HG02938 (cell line): ENCODE measurements at regions not wholly inside any gene's neighbourhood (a gene's known extent, or its start where the extent isn't known, plus 50 kb on each side); places are given as distances from the start of the nearest gene placed in this dataset.

Experiments used
- ATAC-seq: cut with Tn5 transposase; IDR thresholded peaks from one replicate; pipeline ENCODE4 v1.9.1; 2021; ENCODE audit warnings: mild to moderate bottlenecking, moderate library complexity; ENCODE audit not compliant: unreplicated experiment

- no peak for ATAC-seq
These were observed 320.1 kb upstream of the CWC22 start for GRCh38 chr2:180327185-180327584.

DNA sequence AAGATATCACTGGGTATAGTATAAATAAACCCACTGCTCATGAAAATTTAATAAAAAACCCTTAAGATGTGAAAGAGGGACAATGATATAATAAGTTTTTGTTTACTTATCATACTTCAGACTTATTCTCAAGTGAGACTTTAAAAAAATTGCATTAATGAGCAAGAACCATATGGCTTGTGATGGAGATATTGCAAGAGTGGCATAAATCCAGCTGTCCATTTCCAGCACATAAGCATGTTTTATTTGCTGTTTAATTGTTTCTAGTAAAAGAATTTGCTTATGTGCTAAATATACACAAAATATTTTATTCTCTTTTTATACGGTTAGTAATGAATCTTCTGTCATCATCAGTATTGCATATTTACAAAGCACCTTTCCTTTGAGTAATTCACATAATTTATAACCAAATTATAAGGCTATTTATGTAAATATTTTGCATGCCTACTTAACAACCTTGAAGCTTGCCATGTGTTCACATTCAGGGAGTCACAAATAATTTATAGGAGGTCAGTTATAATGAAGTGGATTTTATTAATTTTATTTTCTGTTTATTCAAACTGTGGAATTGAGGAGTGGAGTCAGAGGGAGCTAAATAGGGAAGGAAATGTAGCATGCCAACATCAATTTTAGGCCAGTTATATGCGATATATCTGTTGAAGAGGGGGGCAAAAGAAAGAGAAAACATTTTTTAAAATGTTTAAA, 318.5 kb upstream of the CWC22 start:
- no peak for ATAC-seq

DNA sequence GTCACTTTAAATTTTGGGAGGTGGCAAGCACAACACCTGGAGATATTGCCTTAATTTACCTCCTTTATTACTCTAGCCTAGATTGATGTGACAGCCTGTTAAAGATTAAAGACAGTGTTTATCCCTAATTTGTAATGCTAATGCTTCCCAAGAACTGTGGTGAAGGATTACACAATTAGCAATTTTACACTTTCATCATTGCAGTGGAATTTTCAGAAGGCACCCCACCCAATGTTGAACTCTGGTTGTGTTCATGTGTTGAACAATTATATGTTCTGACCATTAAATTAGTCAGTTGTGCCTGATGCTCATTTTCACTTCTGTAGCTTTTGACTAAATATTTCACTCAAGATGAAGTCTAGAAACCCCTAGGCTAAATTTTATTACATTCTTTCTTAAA, 317.1 kb upstream of the CWC22 start:
- ATAC-seq: no peak

GRCh38 chr2:180322781-180323180, 315.7 kb upstream of the CWC22 start:
- no peak for ATAC-seq

- ATAC-seq: peak; percentile 94
These were observed 312.7 kb upstream of the CWC22 start for GRCh38 chr2:180319586-180320405.

GRCh38 chr2:180314086-180314485, 307.0 kb upstream of the CWC22 start:
- ATAC-seq: no peak

- ATAC-seq: no peak
These were observed 305.4 kb upstream of the CWC22 start for GRCh38 chr2:180312542-180312941.

DNA sequence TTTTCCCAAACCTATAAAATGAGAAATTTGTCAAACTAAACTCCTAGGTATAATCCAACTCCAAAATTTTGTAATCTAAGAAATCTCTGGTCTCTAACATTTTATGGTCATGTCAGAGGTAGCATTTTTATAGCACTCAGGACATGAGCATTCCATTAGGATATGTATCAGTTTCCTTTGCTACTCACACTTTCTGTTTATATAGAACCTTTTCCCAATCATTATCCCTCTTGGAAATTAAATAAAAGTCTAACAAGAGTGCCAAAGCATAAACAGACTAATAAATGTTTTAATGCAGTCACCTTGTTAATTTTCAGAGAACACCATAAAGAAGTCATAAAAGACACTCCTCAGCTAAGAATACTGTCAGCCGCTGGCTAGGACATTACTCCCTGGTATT, 300.0 kb upstream of the CWC22 start:
- no peak for ATAC-seq

DNA sequence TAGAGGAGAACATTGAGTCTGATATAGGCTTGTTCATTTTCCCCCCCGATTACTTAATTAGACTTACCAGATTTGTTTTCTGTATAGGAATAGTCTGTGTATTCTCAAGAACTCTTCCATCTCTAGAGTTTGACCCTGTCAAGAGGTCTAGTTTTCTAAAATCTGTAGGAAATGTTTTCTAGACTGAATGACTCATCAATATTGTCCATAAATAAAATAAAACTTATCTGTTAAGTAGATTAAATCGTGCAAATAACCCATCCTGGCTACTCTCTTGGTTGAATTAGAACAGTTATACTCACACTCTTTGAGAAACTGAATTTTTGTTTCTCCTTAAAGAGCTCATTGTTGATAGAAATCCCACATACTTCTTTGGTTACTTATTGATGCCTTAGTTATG, 299.2 kb upstream of the CWC22 start:
- no peak for ATAC-seq

- no peak for ATAC-seq
These were observed 284.7 kb upstream of the CWC22 start for GRCh38 chr2:180291552-180292421.

DNA sequence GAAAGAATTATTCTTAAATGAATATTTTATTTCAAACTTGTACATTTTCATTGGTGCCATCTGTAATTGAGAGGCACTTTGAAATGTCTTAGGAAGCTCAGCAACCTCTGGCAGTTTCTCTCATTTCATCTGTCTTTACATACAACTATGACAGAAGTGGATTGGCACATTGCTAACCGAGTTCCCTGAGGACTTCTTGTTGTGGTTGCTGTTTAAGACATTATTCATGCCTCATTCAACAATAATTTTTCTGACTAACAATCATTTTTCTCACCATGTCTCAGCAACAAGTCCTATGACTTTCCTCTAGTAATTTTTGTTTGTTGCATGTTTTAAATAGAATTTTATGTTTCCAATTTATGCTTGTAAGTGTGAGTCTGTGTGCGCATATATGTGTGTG, 284.0 kb upstream of the CWC22 start:
- ATAC-seq: no peak

- ATAC-seq: no peak
These were observed 282.5 kb upstream of the CWC22 start for GRCh38 chr2:180289627-180290026.

- no peak for ATAC-seq
These were observed 272.5 kb upstream of the CWC22 start for GRCh38 chr2:180279581-180279980.

- no peak for ATAC-seq
These were observed 269.6 kb upstream of the CWC22 start for GRCh38 chr2:180276733-180277132.

DNA sequence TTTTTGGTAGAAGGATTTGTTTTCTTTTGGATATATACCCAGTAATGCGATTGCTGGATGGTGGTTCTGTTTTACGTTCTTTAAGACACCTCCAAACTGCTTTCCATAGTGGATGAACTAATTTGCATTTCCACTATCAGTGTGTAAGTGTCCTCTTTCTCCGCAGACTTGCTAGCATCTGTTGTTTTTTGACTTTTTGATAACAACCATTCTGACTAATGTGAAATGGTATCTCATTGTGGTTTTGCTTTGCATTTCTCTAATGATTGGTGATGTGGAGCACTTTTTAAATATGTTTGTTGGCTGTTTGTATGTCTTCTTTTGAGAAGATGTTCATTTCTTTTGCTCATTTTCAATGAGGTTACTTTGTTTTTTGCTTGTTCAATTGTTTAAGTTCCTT, 260.9 kb upstream of the CWC22 start:
- no peak for ATAC-seq

DNA sequence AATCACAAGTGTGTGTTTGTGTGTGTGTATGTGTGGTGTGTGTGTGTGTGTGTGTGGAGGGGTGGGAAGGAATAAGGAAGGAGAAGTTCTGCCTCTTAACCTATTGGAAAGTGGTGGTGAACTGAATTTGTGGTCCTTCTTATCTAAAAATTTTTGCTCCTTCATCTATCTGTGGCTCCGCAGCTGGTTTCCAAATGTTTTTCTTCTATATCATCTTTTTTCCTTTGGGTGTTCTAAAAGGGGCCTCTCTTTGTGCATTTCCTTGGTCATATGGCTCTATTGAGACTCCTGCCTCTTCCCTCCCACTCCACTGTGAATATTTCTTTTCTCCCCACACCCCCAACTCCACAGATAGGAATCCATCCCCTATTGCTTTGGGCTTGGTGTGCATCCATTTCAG, 254.9 kb upstream of the CWC22 start:
- no peak for ATAC-seq

DNA sequence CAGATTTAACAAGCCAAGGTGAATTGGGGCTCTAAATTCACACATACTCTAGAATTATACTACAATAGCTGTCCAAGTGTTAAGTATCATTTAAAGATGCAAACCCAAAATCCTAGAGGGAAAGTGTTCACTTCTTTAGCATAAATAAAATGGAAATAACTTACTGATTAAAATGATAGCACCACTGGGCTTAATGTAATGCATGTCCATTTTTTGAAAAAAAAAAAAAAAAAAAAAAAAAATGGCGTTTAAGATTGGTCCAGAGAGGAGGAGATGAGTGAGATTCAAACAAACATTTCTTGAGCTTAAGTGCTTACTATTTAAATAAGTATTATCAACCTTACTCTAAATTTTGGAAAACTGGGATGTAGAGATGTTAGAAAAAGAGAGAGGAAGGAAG, 251.5 kb upstream of the CWC22 start:
- ATAC-seq: no peak

GRCh38 chr2:180258041-180258537, 251.0 kb upstream of the CWC22 start:
- no peak for ATAC-seq

DNA sequence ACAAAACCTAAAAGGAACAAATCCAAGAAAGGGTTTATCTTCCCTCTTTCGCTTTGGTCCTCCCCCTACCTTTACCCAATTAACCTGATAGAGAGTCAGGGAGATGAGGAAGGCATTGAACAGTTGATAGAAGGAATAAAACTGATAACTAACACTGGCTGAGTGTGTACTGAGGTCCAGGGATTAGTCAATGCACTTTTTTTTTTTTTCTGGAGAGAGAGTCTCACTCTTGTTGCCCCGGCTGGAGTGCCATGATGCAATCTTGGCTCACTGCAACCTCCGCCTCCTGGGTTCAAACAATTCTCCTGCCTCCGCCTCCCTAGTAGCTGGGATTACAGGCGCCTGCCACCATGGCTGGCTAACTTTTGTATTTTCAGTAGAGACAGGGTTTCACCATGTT, 250.2 kb upstream of the CWC22 start:
- no peak for ATAC-seq

DNA sequence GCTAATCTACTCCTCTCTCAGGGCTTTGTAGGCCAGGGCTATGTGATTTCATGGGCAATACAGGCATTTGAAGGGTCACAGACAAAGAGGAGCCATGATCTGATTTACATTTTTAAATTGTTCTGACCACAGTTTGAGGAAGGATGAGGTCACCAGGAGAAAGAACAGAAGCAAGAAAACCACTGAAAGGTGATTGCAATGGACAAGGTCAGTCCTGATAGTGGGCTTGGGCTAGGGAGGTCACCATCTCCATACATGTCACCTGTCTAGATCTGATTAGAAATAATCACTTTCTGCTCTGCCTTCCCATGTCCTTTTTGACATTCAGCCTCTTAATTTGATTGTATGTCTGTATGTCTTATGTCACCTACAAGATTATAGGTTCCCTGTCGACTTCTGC, 248.9 kb upstream of the CWC22 start:
- ATAC-seq: no peak

DNA sequence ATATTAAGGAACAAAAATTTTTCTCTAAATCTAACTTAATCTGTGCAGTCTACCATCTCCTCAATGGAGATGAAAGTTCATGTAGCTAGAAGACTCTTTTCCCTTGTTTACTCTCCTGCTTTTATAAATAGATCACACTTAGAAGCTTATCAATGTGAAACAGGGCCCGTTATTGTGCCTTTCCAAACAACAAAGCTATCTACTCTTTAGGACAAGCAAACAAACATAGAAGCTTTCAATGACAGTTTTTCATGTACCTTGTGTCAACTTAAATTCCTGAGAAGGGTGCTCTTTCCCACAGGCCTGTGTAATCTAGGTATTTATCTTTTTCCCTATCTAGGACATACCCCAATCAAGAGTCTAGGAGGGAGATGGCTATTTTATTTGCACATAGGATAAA, 247.8 kb upstream of the CWC22 start:
- no peak for ATAC-seq
